ENCODE measurements at regions not wholly inside any gene's neighbourhood (a gene's known extent, or its start where the extent isn't known, plus 50 kb on each side); places are given as distances from the start of the nearest gene placed in this dataset.

- TF ChIP-seq, protein P1, sequence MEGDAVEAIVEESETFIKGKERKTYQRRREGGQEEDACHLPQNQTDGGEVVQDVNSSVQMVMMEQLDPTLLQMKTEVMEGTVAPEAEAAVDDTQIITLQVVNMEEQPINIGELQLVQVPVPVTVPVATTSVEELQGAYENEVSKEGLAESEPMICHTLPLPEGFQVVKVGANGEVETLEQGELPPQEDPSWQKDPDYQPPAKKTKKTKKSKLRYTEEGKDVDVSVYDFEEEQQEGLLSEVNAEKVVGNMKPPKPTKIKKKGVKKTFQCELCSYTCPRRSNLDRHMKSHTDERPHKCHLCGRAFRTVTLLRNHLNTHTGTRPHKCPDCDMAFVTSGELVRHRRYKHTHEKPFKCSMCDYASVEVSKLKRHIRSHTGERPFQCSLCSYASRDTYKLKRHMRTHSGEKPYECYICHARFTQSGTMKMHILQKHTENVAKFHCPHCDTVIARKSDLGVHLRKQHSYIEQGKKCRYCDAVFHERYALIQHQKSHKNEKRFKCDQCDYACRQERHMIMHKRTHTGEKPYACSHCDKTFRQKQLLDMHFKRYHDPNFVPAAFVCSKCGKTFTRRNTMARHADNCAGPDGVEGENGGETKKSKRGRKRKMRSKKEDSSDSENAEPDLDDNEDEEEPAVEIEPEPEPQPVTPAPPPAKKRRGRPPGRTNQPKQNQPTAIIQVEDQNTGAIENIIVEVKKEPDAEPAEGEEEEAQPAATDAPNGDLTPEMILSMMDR (IDR thresholded peaks at IDR 0.05; ENCODE audit: unreplicated experiment), result no peak
- DNase-seq (ENCODE audit: low spot score, unreplicated experiment), result no peak
- Mint-ChIP-seq H3K27ac (no peak overlapping the region), H3K9me3 (ENCODE audit: low read depth) (peaks cover 21% of the 10 kb centered on the region), H3K4me3 (ENCODE audit: low read depth) (no peak overlapping the region), H3K27me3 (no peaks in the 10 kb centered on the region), H3K36me3 (ENCODE audit: insufficient read depth) (no peaks in the 10 kb centered on the region), H3K4me1 (ENCODE audit: low read depth) (no peaks in the 10 kb centered on the region)
These were observed 940.2 kb downstream of the OTOL1 start for GRCh38 chr3:162436826-162437225.

GRCh38 chr3:162437480-162437879 is 940.9 kb downstream of the OTOL1 start:
- Mint-ChIP-seq H3K9me3 (ENCODE audit: low read depth) (peaks cover 21% of the 10 kb centered on the region), H3K27me3 (no peaks in the 10 kb centered on the region), H3K36me3 (ENCODE audit: insufficient read depth) (no peaks in the 10 kb centered on the region), H3K4me1 (ENCODE audit: low read depth) (no peaks in the 10 kb centered on the region), H3K27ac (no peak overlapping the region), H3K4me3 (ENCODE audit: low read depth) (no peak overlapping the region)
- TF ChIP-seq, protein P1 (IDR thresholded peaks at IDR 0.05; ENCODE audit: unreplicated experiment), result no peak
- DNase-seq (ENCODE audit: low spot score, unreplicated experiment), result no peak

- H3K36me3 Mint-ChIP-seq (ENCODE audit: insufficient read depth), result no peaks in the 10 kb centered on the region
- TF ChIP-seq, protein P1 (IDR thresholded peaks at IDR 0.05; ENCODE audit: unreplicated experiment), result no peak
- no peaks in the 10 kb centered on the region for H3K4me1 Mint-ChIP-seq (ENCODE audit: low read depth)
- H3K4me3 Mint-ChIP-seq (ENCODE audit: low read depth), result no peak overlapping the region
- no peak for DNase-seq (ENCODE audit: low spot score, unreplicated experiment)
- H3K27me3 Mint-ChIP-seq, result no peaks in the 10 kb centered on the region
- peaks cover 14% of the 10 kb centered on the region for H3K9me3 Mint-ChIP-seq (ENCODE audit: low read depth)
- no peak overlapping the region for H3K27ac Mint-ChIP-seq
These were observed 945.1 kb downstream of the OTOL1 start for GRCh38 chr3:162441716-162442115.

DNA sequence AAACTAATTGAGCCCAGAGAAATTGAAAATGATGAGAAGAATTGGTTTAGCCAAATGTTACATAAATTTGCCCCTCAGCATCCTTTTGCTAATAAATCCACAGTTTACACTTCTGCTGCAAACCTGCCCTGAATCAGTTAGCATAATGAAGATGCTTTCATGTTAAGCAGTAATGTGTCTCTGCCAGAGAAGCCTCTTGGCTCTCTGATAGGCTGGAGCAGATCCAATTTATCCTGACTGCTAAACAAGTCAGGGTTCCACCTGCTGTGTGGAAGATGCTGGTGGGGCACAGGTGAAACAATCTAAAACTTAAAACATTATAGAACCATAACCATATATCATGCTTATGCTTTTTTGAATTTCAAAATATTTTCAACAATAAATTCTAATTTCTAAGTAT is 946.8 kb downstream of the OTOL1 start:
- Mint-ChIP-seq H3K27ac (no peak overlapping the region), H3K4me3 (ENCODE audit: low read depth) (no peak overlapping the region), H3K4me1 (ENCODE audit: low read depth) (no peaks in the 10 kb centered on the region), H3K36me3 (ENCODE audit: insufficient read depth) (no peaks in the 10 kb centered on the region), H3K27me3 (no peaks in the 10 kb centered on the region), H3K9me3 (ENCODE audit: low read depth) (peaks cover 11% of the 10 kb centered on the region)
- TF ChIP-seq, protein P1 (IDR thresholded peaks at IDR 0.05; ENCODE audit: unreplicated experiment), result no peak
- no peak for DNase-seq (ENCODE audit: low spot score, unreplicated experiment)

- H3K9me3 Mint-ChIP-seq (ENCODE audit: low read depth), result peaks cover 1% of the 10 kb centered on the region
- TF ChIP-seq, protein P1 (IDR thresholded peaks at IDR 0.05; ENCODE audit: unreplicated experiment), result no peak
- no peak overlapping the region for H3K27ac Mint-ChIP-seq
- no peak for DNase-seq (ENCODE audit: low spot score, unreplicated experiment)
- no peak overlapping the region for H3K4me3 Mint-ChIP-seq (ENCODE audit: low read depth)
- H3K36me3 Mint-ChIP-seq (ENCODE audit: insufficient read depth), result no peaks in the 10 kb centered on the region
- no peaks in the 10 kb centered on the region for H3K27me3 Mint-ChIP-seq
- H3K4me1 Mint-ChIP-seq (ENCODE audit: low read depth), result no peaks in the 10 kb centered on the region
These were observed 972.2 kb downstream of the OTOL1 start for GRCh38 chr3:162468791-162469190.

All from progenitor cell of endocrine pancreas (in vitro differentiated cells).